ENCODE measurements at regions not wholly inside any gene's neighbourhood (a gene's known extent, or its start where the extent isn't known, plus 50 kb on each side); places are given as distances from the start of the nearest gene placed in this dataset.

GRCh38 chr9:7937761-7938491 is 138.3 kb upstream of the DMAC1 start:
- TF ChIP-seq CTCF (IDR thresholded peaks at IDR 0.05 in 4 of 5, conservative IDR thresholded peaks at IDR 0.05 in 1 of 5), result no peak
- no peak for TF ChIP-seq POLR2A (IDR thresholded peaks at IDR 0.05)

All from gastrocnemius medialis (tissue), 4 donors.